GM04503 (cell line): ENCODE measurements at regions not wholly inside any gene's neighbourhood (a gene's known extent, or its start where the extent isn't known, plus 50 kb on each side); places are given as distances from the start of the nearest gene placed in this dataset.

Experiments used
- DNase-seq: peaks from one replicate; pipeline ENCODE4 v3.0.0-alpha.2; 2012; ENCODE audit warnings: low read depth

- DNase-seq, result peak; percentile 46
Observed at GRCh38 chr4:138311771-138312535, 69.8 kb upstream of the SLC7A11 start.

GRCh38 chr4:138310991-138311390 is 68.8 kb upstream of the SLC7A11 start:
- peak; percentile 67 for DNase-seq

GRCh38 chr4:138310498-138310897 is 68.3 kb upstream of the SLC7A11 start:
- DNase-seq, result peak; percentile 34

GRCh38 chr4:138308356-138308755 is 66.2 kb upstream of the SLC7A11 start:
- DNase-seq, result peak; percentile 14

- no peak for DNase-seq
Observed at GRCh38 chr4:138307319-138307718, 65.2 kb upstream of the SLC7A11 start.

GRCh38 chr4:138305050-138305449 is 62.9 kb upstream of the SLC7A11 start:
- DNase-seq, result no peak

- DNase-seq, result no peak
Observed at GRCh38 chr4:138301536-138301935, 59.4 kb upstream of the SLC7A11 start.

GRCh38 chr4:138300616-138301015 is 58.5 kb upstream of the SLC7A11 start:
- no peak for DNase-seq

- no peak for DNase-seq
Observed at GRCh38 chr4:138299881-138300280, 57.7 kb upstream of the SLC7A11 start.

- DNase-seq, result no peak
Observed at GRCh38 chr4:138298866-138299265, 56.7 kb upstream of the SLC7A11 start.

GRCh38 chr4:138298431-138298830 is 56.3 kb upstream of the SLC7A11 start:
- no peak for DNase-seq

- DNase-seq, result no peak
Observed at GRCh38 chr4:138297743-138298405, 55.7 kb upstream of the SLC7A11 start.

- no peak for DNase-seq
Observed at GRCh38 chr4:138292321-138292720, 50.2 kb upstream of the SLC7A11 start.
